ENCODE measurements at regions not wholly inside any gene's neighbourhood (a gene's known extent, or its start where the extent isn't known, plus 50 kb on each side); places are given as distances from the start of the nearest gene placed in this dataset.

DNA sequence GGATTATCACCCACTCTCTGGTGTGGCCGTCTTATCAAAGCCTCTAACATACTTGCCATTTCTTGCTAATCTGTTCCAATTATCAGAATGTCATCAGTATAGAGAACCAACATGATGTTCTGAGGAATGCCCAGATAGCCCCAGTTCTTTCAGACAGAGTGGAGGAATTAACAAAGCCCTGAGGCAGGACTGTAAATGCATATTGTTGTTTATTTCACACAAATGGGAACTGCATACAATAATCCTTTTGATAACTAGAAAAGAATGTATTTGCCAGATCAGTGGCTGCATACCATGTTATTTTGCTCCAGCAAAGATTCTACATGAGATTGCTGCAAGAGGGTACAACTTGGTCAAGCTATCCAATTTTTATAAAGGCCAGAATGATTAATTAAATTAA is 112.8 kb upstream of the HEY2 start:
- H3K23me2 ChIP-seq (ENCODE audit: insufficient read length, low read depth, low read length, poor library complexity, severe bottlenecking): no peaks in the 10 kb centered on the region
- H3K4me2 ChIP-seq (ENCODE audit: insufficient read depth, insufficient read length, low read length): no peak overlapping the region
- no peak overlapping the region for H3K9ac ChIP-seq (ENCODE audit: extremely low read depth, insufficient read length, low read length)
- no peak overlapping the region for H3K23ac ChIP-seq (ENCODE audit: insufficient read length, low read depth, low read length)
- H4K5ac ChIP-seq (ENCODE audit: insufficient read length, low read depth, low read length): no peak overlapping the region
- H3K9me3 Mint-ChIP-seq: no peaks in the 10 kb centered on the region
- H4K8ac ChIP-seq (replicated peaks; ENCODE audit: insufficient read length, low read depth, low read length): no peak overlapping the region
- H3K27me3 Mint-ChIP-seq (ENCODE audit: low read depth): no peaks in the 10 kb centered on the region; the same call in 1 of the 2 replicates
- no peaks in the 10 kb centered on the region for H3K79me1 ChIP-seq (ENCODE audit: insufficient read depth, low read depth, low read length, poor library complexity, severe bottlenecking)
- H2BK15ac ChIP-seq (ENCODE audit: low read depth, low read length): no peak overlapping the region
- H3K18ac ChIP-seq (ENCODE audit: insufficient read length, low read depth, low read length): no peak overlapping the region
- H2BK20ac ChIP-seq (ENCODE audit: low read depth, low read length, poor library complexity, severe bottlenecking): no peak overlapping the region
- H3K14ac ChIP-seq (ENCODE audit: insufficient read depth, low read length): no peak overlapping the region
- no peak for DNase-seq
- no peak overlapping the region for H2BK120ac ChIP-seq (ENCODE audit: low read depth, low read length, poor library complexity, severe bottlenecking)
- H3K9me3 ChIP-seq (ENCODE audit: control insufficient read depth, low read depth, low read length): no peaks in the 10 kb centered on the region
- H3K27ac Mint-ChIP-seq: no peak overlapping the region
- H3K56ac ChIP-seq (ENCODE audit: insufficient read length, low read depth, low read length): no peak overlapping the region
- WGBS (ENCODE audit: extremely low coverage, insufficient read length, low lambda C conversion rate): no CpG with 5 or more reads among the region's 1 CpG
- H3K4ac ChIP-seq (ENCODE audit: low read depth, low read length): no peak overlapping the region
- H3K4me1 Mint-ChIP-seq: peaks cover 0 to 11% of the 10 kb centered on the region in 2 experiments; a peak in 2 of 4 replicates
- H2AK5ac ChIP-seq (ENCODE audit: insufficient read length, low read length): no peak overlapping the region
- no peak overlapping the region for H3T11ph ChIP-seq (ENCODE audit: low read length)
- H2AFZ ChIP-seq (ENCODE audit: low read length): no peak overlapping the region
- no peak overlapping the region for H3K4me3 Mint-ChIP-seq
- H3K79me2 ChIP-seq (ENCODE audit: insufficient read depth, low read length): no peaks in the 10 kb centered on the region
- no peak overlapping the region for H2BK12ac ChIP-seq (ENCODE audit: insufficient read length, low read depth, low read length)
- TF ChIP-seq, protein P1, sequence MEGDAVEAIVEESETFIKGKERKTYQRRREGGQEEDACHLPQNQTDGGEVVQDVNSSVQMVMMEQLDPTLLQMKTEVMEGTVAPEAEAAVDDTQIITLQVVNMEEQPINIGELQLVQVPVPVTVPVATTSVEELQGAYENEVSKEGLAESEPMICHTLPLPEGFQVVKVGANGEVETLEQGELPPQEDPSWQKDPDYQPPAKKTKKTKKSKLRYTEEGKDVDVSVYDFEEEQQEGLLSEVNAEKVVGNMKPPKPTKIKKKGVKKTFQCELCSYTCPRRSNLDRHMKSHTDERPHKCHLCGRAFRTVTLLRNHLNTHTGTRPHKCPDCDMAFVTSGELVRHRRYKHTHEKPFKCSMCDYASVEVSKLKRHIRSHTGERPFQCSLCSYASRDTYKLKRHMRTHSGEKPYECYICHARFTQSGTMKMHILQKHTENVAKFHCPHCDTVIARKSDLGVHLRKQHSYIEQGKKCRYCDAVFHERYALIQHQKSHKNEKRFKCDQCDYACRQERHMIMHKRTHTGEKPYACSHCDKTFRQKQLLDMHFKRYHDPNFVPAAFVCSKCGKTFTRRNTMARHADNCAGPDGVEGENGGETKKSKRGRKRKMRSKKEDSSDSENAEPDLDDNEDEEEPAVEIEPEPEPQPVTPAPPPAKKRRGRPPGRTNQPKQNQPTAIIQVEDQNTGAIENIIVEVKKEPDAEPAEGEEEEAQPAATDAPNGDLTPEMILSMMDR (conservative IDR thresholded peaks at IDR 0.05): no peak
- H3K4me1 ChIP-seq (ENCODE audit: insufficient read depth, low read length): no peaks in the 10 kb centered on the region
- no peaks in the 10 kb centered on the region; a peak in 1 of 7 replicates for H3K36me3 Mint-ChIP-seq (ENCODE audit: insufficient read depth in 1 of 3, low read depth in 3 of 3)
- no peak overlapping the region for H4K91ac ChIP-seq (ENCODE audit: insufficient read length, low read depth, low read length)
- no peaks in the 10 kb centered on the region for H4K20me1 ChIP-seq (ENCODE audit: control insufficient read depth, insufficient read depth, insufficient read length)
- H3K27ac ChIP-seq (ENCODE audit: insufficient read length, low read depth, low read length): no peak overlapping the region
- no peak overlapping the region for H2BK5ac ChIP-seq (ENCODE audit: insufficient read length, low read length)
- H3K27me3 ChIP-seq (ENCODE audit: insufficient read depth, low read length): no peaks in the 10 kb centered on the region
